Endothelial cell of umbilical vein (primary cell): ENCODE measurements at regions not wholly inside any gene's neighbourhood (a gene's known extent, or its start where the extent isn't known, plus 50 kb on each side); places are given as distances from the start of the nearest gene placed in this dataset.

Source experiments
- BruUV-seq: library from RNA; stranded (reverse); fragments of 400-500 nt; replicated peaks from 2 replicates; lab custom pipeline; 2021; lab: Mats Ljungman, UMichigan
- CTCF ChIA-PET: fragments of 300-600, 350-600 bp; sonication (Branson Sonifier 250); formaldehyde crosslinking; loops from one replicate; lab custom pipeline; 2021; ENCODE audit warnings: antibody characterized with exemption, inconsistent platforms; lab: Charles Lee
- POLR2A ChIA-PET: fragments of 300-600, 350-600 bp; sonication (Branson Sonifier 250); formaldehyde crosslinking; loops from one replicate; lab custom pipeline; 2021; ENCODE audit warnings: antibody characterized with exemption, inconsistent platforms; lab: Charles Lee
- DNase-seq: peaks from one replicate; pipeline ENCODE4 v3.0.0-alpha.2; 2011; ENCODE audit warnings: low read depth, low spot score
- FAIRE-seq: peaks from 2 replicates; lab custom pipeline; 2011; peaks lifted over from hg19 to GRCh38; lab: Jason Lieb, UNC
- H2AFZ ChIP-seq: 2 replicates; pipeline ENCODE4 v1.6.0; 2012; ENCODE audit warnings: low read depth, low read length, control low read depth, inconsistent platforms
- H3K27ac ChIP-seq: 2 replicates; pipeline ENCODE4 v1.5.1; 2011; ENCODE audit warnings: low read depth, mild to moderate bottlenecking, control low read depth, low read length, moderate library complexity; ENCODE audit not compliant: insufficient read depth
- H3K27me3 ChIP-seq, 2 experiments: 2 replicates each; pipeline versions ENCODE4 v1.6.0 to v1.6.1; 2011; ENCODE audit warnings: low read length in 2 of 2, mixed read lengths in 1 of 2; ENCODE audit not compliant: control insufficient read depth in 2 of 2, insufficient read depth in 2 of 2
- H3K36me3 ChIP-seq, 2 experiments: 2 replicates in 1 of 2; 3 replicates in 1 of 2; pipeline ENCODE4 v1.5.1; 2011; ENCODE audit warnings: low read length in 2 of 2, mild to moderate bottlenecking in 1 of 2, moderate library complexity in 1 of 2; ENCODE audit not compliant: control insufficient read depth in 2 of 2, insufficient read depth in 2 of 2; ENCODE audit errors: extremely low read depth in 1 of 2
- H3K4me1 ChIP-seq: 3 replicates; pipeline ENCODE4 v1.5.1; 2011; ENCODE audit warnings: mild to moderate bottlenecking, low read length; ENCODE audit not compliant: control insufficient read depth, insufficient read depth; ENCODE audit errors: extremely low read depth
- H3K4me2 ChIP-seq: 2 replicates; pipeline ENCODE4 v1.6.1; 2011; ENCODE audit warnings: low read length, control low read depth, mixed read lengths; ENCODE audit not compliant: insufficient read depth
- H3K4me3 ChIP-seq, 3 experiments: fragments of 200-600 bp in 1 of 3; sonication (generic), shearing (Covaris generic) in 1 of 3; replicated peaks in 1 of 3; 2 replicates each; pipeline ENCODE4 v1.5.1; 2011 to 2016; ENCODE audit warnings: control low read depth in 3 of 3, low read length in 3 of 3, mild to moderate bottlenecking in 2 of 3, inconsistent platforms in 1 of 3, low read depth in 1 of 3, moderate library complexity in 1 of 3; ENCODE audit not compliant: insufficient read depth in 1 of 3
- H3K79me2 ChIP-seq: 2 replicates; pipeline ENCODE4 v1.6.0; 2012; ENCODE audit warnings: low read length, inconsistent platforms; ENCODE audit not compliant: control insufficient read depth, insufficient read depth
- H3K9ac ChIP-seq: replicated peaks from 2 replicates; pipeline ENCODE3; 2011; ENCODE audit warnings: low read length, control low read depth; ENCODE audit not compliant: insufficient read depth; ENCODE audit errors: extremely low read depth
- H3K9me1 ChIP-seq: replicated peaks from 3 replicates; pipeline ENCODE4 v1.6.0; 2011; ENCODE audit warnings: mild to moderate bottlenecking, low read length; ENCODE audit not compliant: control insufficient read depth, insufficient read depth; ENCODE audit errors: extremely low read depth
- H3K9me3 ChIP-seq: replicated peaks from 2 replicates; pipeline ENCODE4 v1.5.1; 2012; ENCODE audit warnings: low read length, inconsistent platforms; ENCODE audit not compliant: control insufficient read depth, insufficient read depth
- H4K20me1 ChIP-seq: replicated peaks from 2 replicates; pipeline ENCODE3; 2011; ENCODE audit warnings: mild to moderate bottlenecking, low read length; ENCODE audit not compliant: control insufficient read depth, insufficient read depth; ENCODE audit errors: extremely low read depth
- CTCF ChIP-seq, 2 donors: IDR thresholded peaks; 1 replicate in 1 of 2; 2 replicates in 1 of 2; pipeline ENCODE4 v1.5.1; 2011; ENCODE audit warnings: low read length in 2 of 2, mild to moderate bottlenecking in 2 of 2, moderate library complexity in 2 of 2, control low read depth in 1 of 2, inconsistent platforms in 1 of 2, low read depth in 1 of 2; ENCODE audit not compliant: insufficient read depth in 1 of 2; ENCODE audit errors: extremely low read depth in 1 of 2
- EZH2 ChIP-seq: IDR thresholded peaks from 2 replicates; pipeline ENCODE4 v1.6.1; 2012; ENCODE audit warnings: borderline replicate concordance, low read depth, mild to moderate bottlenecking, moderate library complexity, low read length, inconsistent platforms; ENCODE audit not compliant: severe bottlenecking
- FOS ChIP-seq: IDR thresholded peaks from 2 replicates; pipeline ENCODE4 v1.6.1; 2011; ENCODE audit warnings: mild to moderate bottlenecking, low read length, moderate library complexity, borderline replicate concordance; ENCODE audit not compliant: insufficient read depth
- GATA2 ChIP-seq: IDR thresholded peaks from 2 replicates; pipeline ENCODE4 v1.7.0; 2011; ENCODE audit warnings: low read depth, mild to moderate bottlenecking, moderate library complexity, mixed read lengths, low read length; ENCODE audit not compliant: insufficient read length, insufficient read depth
- JUN ChIP-seq: IDR thresholded peaks from 2 replicates; pipeline ENCODE4 v1.6.1; 2011; ENCODE audit warnings: borderline replicate concordance, low read depth; ENCODE audit not compliant: insufficient read length, insufficient read depth
- MAX ChIP-seq: IDR thresholded peaks from 2 replicates; pipeline ENCODE4 v1.6.1; 2011; ENCODE audit not compliant: insufficient read depth, insufficient read length
- MYC ChIP-seq: IDR thresholded peaks from one replicate; pipeline ENCODE4 v1.6.1; 2011; ENCODE audit warnings: mild to moderate bottlenecking, low read depth, low read length
- POLR2A ChIP-seq: IDR thresholded peaks from 2 replicates; pipeline ENCODE4 v1.6.1; 2012; ENCODE audit warnings: low read depth, mild to moderate bottlenecking, control low read depth, low read length
- POLR2AphosphoS5 ChIP-seq: IDR thresholded peaks from 2 replicates; pipeline ENCODE4 v1.6.1; 2012; ENCODE audit warnings: low read depth, mild to moderate bottlenecking, control low read depth, low read length, moderate library complexity; ENCODE audit not compliant: insufficient read depth
- dilution Hi-C: fragments of 300-500 bp; cut with MboI; formaldehyde crosslinking; loops from one replicate; pipeline ENCODE4 v1.15.0; 2019; ENCODE audit warnings: low sequenced_read_pairs; ENCODE audit not compliant: extremely low pct_ligation_motif_present
- intact Hi-C: fragments of 100-400 bp; cut with micrococcal nuclease; formaldehyde crosslinking; loops from one replicate; pipeline ENCODE4 v1.10.0; 2022

- no peak overlapping the region for H3K4me2 ChIP-seq
- BruUV-seq = no TSS peak
These were observed 154.1 kb upstream of the CDH5 start for GRCh38 chr16:66212428-66212827.

GRCh38 chr16:66211651-66212050, 154.8 kb upstream of the CDH5 start:
- POLR2A ChIA-PET = no interaction called here
- H3K9me1 ChIP-seq = no peaks in the 10 kb centered on the region
- H3K9me3 ChIP-seq = no peaks in the 10 kb centered on the region
- dilution Hi-C loops (no loop called here), intact Hi-C loops (no loop called here)
- BruUV-seq = no TSS peak
- no peaks in the 10 kb centered on the region for H3K79me2 ChIP-seq
- H3K36me3 ChIP-seq = no peaks in the 10 kb centered on the region
- TF ChIP-seq MYC = no peak
- TF ChIP-seq GATA2 = no peak
- no peak for TF ChIP-seq MAX
- no peak for TF ChIP-seq POLR2A
- TF ChIP-seq JUN = no peak
- TF ChIP-seq POLR2AphosphoS5 = no peak
- TF ChIP-seq EZH2 = no peak
- TF ChIP-seq CTCF (IDR thresholded peaks at IDR 0.05; ENCODE audit: extremely low read depth in 1 of 2, insufficient read depth in 1 of 2, low read depth in 1 of 2, low read length in 2 of 2) = no peak
- no peak for TF ChIP-seq FOS
- H3K27me3 ChIP-seq = no peaks in the 10 kb centered on the region
- H2AFZ ChIP-seq = no peak overlapping the region
- no peak overlapping the region for H3K27ac ChIP-seq
- H4K20me1 ChIP-seq = no peaks in the 10 kb centered on the region
- no peak overlapping the region for H3K9ac ChIP-seq
- no peak overlapping the region for H3K4me3 ChIP-seq
- no peak overlapping the region for H3K4me2 ChIP-seq
- DNase-seq (no peak), FAIRE-seq (no peak)
- no peaks in the 10 kb centered on the region for H3K4me1 ChIP-seq
- CTCF ChIA-PET = no interaction called here

More at GRCh38 chr16:66212428-66212827, 154.1 kb upstream of the CDH5 start:
- Histone ChIP-seq H3K9me3 (no peaks in the 10 kb centered on the region), H2AFZ (no peak overlapping the region), H3K4me3 (no peak overlapping the region), H3K27ac (no peak overlapping the region), H3K9me1 (no peaks in the 10 kb centered on the region), H4K20me1 (no peaks in the 10 kb centered on the region), H3K36me3 (no peaks in the 10 kb centered on the region), H3K27me3 (no peaks in the 10 kb centered on the region), H3K4me1 (no peaks in the 10 kb centered on the region), H3K9ac (no peak overlapping the region), H3K79me2 (no peaks in the 10 kb centered on the region)
- ChIA-PET POLR2A (no interaction called here), CTCF (no interaction called here)
- dilution Hi-C loops = no loop called here
- no peak for DNase-seq
- no peak for FAIRE-seq
- intact Hi-C loops = no loop called here
- no peak for TF ChIP-seq POLR2A
- TF ChIP-seq MAX = no peak
- TF ChIP-seq JUN = no peak
- TF ChIP-seq EZH2 = no peak
